Stimulated activated CD8-positive, alpha-beta memory T cell treated with anti-CD3 and anti-CD28 coated beads, Interleukin-4, amount 100 ng/mL, for 24 hours (primary cell): ENCODE measurements at regions not wholly inside any gene's neighbourhood (a gene's known extent, or its start where the extent isn't known, plus 50 kb on each side); places are given as distances from the start of the nearest gene placed in this dataset.

Experiments used
- DNase-seq: peaks from one replicate; pipeline ENCODE4 v3.0.0-alpha.2; 2020; ENCODE audit warnings: low read depth

- no peak for DNase-seq
These were observed 334.8 kb downstream of the EPM2A start for GRCh38 chr6:145400508-145400907.

DNA sequence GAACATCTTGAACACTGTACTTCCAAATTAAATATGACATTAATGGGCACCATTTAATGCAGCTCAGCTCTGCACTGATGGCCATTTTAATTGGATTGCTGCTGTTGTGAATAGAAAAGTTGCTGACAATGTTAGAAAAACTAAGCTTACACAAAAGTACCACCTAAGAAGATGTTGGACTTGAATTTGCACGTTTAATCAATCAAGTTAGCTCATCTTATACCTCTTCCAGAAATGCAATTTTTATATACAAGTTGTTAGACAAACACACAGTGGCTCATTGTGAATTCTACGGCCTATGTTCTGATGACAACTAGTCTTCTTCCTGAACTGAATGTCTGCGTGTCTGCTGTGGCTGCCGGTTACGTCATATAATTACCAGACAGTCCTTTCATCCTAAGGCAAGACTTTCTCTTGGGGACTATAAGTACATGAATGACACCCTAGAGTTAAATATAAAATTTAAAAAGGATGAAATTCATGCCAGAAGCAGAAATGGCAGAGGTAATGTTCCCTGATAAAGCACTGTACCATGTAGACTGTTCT is 330.2 kb downstream of the EPM2A start:
- no peak for DNase-seq

GRCh38 chr6:145406783-145407182 is 328.5 kb downstream of the EPM2A start:
- no peak for DNase-seq

DNA sequence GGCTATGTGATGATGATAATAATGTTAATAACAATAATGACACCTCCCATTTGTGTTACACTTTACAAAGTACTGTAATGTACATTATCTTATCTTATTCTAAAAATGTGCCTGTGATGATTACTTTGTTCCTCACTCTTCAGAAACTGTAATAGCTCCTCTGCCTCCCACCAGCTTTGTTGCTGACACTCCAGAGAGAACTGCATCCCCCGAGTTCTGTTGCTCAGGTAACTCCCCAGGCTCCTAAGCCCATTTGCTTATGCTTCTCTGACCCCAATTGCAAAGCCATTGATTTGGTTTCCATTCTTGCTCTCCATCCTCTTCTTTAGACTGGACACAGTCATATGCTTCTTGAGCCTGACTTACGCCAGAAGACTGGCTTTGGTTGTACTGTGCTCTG is 319.7 kb downstream of the EPM2A start:
- DNase-seq = no peak

- DNase-seq = no peak
These were observed 314.7 kb downstream of the EPM2A start for GRCh38 chr6:145420599-145420998.

DNA sequence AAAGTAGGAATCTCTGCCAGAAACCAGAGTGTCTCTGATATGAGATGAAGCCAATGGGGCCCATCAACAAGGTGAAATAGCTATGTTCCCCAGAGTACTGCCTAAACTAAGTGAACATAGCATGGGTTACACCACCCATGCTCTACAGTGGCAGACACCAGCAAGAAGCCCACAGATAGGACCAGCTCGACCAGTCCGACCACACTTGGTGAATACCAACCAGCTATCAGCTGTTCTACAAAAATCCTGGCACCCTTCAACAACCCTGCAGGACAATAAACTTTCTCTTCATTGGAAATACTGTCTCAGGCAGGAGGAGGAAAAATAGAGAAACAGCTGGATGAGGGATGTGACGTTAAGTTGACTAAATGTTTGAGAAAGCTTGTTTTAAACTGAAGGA is 311.4 kb downstream of the EPM2A start:
- DNase-seq = no peak

DNA sequence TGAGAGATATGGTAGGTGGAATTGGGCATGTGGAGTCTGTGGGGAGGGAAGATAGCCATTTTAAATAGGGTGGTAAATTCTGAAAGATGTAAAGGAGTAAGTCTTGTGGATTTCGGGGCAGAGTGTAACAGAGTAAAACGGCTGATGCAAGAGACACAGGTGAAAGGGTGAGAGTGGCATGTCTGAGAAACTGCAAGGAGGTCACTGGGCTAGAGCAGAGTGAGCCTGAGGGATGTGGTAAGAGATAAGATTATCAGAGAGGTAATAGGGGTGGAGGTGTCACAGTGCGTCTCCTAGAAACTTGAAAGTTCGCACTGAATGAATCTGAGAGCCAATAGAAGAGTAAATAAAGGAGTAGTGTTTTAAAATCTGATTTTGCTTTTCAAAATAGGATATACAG is 308.1 kb downstream of the EPM2A start:
- DNase-seq = no peak

DNA sequence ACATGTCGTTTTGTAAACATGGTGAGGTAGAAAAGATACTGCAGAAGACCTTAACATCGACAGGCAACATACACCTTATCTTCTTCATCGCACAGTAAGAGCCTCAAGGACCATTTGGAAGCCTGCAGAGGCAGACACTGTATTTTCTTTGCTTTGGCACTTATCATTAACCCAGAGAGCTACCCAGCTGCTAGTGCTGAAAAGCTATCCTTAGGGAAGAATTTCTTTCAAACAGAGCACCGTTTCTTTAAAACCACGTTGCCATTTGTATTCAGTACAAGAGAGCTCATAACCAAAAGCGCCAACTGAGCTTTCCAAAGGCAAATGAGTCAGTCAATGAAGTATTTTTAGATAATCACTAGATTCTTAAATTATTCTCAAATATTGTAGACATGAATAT is 306.6 kb downstream of the EPM2A start:
- no peak for DNase-seq

DNA sequence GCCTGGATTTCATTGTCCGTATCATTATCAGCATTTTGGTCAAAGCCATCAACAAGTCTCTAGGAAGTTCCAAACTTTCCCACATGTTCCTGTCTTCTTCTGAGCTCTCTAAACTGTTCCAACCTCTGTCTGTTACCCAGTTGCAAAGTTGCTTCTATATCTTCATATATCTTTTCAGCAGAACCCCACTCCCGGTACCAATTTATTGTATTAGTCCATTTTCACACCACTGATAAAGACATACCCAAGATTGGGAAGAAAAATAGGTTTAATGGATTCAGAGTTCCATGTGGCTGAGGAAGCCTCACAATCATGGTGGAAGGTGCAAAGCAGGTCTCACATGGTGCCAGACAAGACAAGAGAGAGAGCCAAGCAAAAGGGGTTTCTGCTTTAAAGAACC is 293.2 kb downstream of the EPM2A start:
- DNase-seq = no peak

DNA sequence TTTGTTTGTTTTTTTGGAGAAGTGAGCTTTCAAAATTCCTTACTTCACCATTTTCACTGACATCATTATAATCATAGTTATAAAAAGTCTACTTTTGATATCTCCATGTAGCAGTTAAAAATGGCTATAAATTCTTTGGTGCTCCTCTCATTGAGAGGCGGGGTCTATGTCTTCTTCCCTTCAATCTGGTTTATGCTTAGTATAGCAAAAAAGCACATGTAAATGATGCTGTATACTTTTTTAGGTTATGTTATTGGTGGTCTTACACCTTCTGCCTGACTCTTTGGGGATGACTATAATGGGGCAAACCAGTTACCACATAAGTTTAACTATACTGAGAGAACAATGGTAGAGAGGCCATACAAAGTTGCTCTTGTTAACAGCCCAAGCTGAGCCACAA is 289.6 kb downstream of the EPM2A start:
- DNase-seq = no peak

DNA sequence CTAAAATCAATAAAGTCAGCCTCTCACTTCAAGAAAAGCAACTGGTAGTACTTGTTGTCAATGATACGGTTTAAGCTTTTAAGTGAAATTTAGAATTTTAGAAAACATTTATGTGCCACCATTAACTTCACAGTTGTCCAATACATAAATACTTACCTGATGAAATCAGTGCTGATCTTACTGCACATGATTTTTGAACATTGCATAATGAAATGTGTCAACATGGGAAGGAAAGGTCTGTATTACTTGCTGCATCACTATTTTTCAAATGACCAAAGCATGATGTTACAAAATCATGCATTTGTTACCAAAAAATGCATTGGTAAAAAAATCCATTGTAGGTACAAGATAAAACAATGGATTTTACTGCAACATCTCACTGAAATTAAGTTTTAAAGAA is 284.3 kb downstream of the EPM2A start:
- DNase-seq = no peak

DNA sequence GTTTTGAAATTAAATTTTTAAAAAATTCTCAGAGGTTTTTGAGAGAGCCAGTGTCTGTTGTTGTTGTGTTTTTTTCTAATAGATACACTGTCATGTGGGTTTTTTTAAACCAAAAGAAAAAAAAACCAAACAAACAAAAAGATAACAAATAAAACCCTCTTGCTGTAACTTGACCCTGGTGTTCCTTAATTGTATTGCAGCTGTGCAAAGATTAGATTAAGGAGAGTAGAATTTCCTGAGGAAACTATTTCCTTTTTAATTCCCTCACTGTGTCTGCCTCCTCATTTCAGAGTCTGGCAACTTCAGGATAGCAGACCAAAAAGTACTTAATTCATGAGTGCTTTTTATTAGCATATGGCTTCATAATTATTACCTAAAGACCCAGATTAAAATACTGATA is 281.9 kb downstream of the EPM2A start:
- no peak for DNase-seq

GRCh38 chr6:145454006-145454405 is 281.3 kb downstream of the EPM2A start:
- DNase-seq = no peak

GRCh38 chr6:145457556-145457955 is 277.8 kb downstream of the EPM2A start:
- DNase-seq = no peak

DNA sequence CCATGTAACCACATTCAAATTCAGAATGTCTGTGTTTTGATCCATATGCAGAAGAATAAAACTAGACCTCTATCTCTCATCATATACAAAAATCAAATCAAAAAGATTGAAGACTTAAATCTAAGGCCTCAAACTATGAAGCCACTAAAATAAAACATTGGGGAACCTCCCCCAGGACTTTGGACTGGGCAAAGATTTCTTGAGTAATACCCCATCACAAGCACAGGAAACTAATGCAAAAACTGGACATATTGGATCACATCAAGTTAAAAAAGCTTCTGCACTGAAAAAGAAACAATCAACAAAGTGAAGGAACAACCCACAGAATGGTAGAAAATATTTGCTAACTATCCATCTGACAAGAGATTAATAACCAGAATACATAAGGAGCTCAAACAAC is 266.8 kb downstream of the EPM2A start:
- no peak for DNase-seq

DNA sequence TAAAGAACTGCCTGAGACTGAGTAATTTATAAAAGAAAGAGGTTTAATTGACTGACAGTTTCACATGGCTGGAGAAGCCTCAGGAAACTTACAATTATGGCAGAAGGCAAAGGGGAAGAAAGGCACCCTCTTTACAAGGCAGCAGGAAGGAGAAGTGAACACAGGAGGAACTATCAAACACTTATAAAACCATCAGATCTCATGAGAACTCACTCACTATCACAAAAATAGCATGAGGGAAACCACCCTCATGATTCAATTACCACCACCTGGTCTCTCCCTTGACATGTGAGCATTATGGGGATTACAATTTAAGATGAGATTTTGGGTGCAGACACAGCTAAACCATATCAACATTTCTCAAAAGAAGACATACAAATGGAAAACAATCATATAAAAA is 266.3 kb downstream of the EPM2A start:
- DNase-seq = no peak

GRCh38 chr6:145475794-145476396 is 259.4 kb downstream of the EPM2A start:
- no peak for DNase-seq

GRCh38 chr6:145480024-145480423 is 255.3 kb downstream of the EPM2A start:
- no peak for DNase-seq

DNA sequence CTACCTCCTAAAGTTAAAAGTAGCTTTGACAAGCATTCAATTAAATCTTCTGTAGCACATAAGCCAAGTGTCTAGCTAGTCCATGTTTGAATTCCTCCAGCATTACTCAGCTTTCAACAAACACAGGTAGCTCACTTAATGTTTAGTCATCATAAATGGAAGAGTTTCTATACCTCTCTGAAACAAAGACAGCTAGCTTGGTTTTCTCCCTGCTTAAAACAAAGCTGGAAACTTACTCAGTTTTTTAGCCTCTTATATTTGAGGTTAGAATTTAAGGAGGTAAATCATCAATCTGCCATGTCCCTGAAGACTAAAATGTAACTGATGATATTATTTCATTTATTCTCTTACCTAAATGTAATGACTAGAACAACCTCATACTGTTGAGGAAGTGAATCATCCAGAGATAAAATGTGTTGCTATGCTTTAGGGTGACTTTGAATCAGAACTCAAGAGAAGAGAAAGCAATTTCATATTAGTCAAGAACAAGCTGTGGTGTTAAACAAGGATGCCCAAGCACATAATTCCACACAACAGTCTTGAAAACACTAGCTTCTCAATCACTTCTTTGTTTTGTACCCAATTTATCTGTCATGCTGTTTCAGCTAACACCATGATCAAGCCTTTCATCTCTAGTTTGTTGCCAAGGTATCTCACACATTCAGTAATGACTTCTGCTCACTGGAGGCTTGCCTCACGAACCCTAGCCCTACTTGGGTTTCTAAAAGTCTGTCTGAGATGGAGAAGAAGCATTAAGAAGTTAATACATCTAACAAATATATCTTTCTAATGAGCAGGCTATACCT is 251.9 kb downstream of the EPM2A start:
- no peak for DNase-seq

GRCh38 chr6:145485288-145485687 is 250.0 kb downstream of the EPM2A start:
- DNase-seq = no peak

DNA sequence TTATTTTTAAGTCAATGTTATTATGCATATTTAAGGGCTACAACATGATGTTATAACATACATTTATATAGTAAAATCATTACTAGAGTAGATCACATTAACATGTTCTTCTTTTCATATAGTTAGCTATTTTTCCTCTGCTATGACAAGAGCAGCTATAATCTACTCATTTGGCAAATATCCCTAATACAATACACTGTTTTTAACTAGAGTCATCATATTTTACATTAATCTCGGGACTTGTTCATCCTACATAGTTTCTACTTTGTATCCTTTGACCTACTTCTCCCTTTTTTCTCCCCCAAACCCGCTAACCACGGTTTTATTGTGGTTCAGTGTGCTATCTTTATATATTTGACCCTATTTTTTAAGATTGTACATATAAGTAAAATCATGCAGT is 249.0 kb downstream of the EPM2A start:
- no peak for DNase-seq

DNA sequence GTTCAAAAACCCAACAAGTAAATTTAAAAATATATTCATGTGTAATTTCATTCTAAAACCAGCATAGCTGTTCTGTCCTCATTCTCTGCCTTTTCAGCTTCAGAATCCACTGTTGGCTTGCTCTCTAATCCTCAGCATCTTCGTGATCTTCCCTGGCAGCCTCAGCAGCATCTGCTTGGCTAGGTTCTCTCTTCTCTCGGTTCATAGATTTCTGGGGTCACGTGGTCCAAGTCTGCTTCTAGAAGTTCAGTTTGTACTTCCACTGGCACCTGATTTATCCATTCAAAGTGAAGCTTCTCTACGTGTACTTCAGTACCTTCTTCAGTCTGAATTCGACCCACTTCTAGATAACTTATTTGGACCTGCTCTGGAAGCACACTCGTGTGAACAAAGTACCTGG is 245.7 kb downstream of the EPM2A start:
- no peak for DNase-seq

DNA sequence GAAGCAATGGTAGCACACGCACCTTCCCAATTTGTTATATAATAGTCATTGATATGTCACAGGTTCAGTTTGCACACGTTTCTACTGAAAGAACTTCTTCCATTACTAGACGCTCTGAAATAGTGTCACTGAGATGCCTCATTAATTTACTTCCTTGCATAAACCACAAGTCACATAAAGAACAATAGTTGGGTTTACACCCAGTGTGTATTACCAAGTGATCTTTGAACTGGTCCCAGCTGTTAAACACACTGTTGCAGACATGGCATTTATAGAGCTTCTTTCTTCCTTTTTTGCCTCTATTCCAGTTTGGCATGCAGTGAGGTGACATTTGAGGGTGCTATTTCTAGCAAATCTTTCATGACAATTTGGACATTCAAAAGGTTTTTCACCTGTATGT is 245.3 kb downstream of the EPM2A start:
- no peak for DNase-seq

DNA sequence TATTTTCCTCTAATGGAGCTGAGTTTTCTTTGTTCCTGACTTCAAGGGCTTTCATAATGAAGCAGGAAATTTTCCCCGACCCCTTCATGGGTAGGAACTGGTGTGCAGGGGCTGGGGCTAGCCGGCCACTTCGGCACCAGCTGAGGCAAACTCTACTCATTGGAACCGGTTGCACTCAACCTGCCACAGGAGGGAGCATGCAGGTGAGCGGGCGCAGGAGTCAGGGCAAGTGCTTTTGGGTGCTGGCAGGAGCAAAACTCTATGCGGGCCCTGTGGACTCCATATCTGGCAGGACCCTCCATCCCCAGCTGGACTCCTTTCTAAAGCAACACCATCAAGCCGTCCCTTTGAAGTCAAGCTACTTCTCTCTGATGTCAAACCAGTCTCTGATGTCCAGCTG is 244.2 kb downstream of the EPM2A start:
- DNase-seq = no peak
